DMS53 treated with DMSO at 0.1 percent for 48 hours (cell line): ENCODE measurements at regions not wholly inside any gene's neighbourhood (a gene's known extent, or its start where the extent isn't known, plus 50 kb on each side); places are given as distances from the start of the nearest gene placed in this dataset.
A peak's percentile ranks its signal among the peaks of the same experiment; 100 is the strongest.
"Not testable (repeated sequence)": the region's sequence is repeated elsewhere in the genome, so short reads cannot be mapped to it uniquely, and the experiment has no call there.

Experiments used
- DNase-seq: peaks from one replicate; lab custom pipeline; 2025; ENCODE audit not compliant: unreplicated experiment; lab: John Stamatoyannopoulos, UW

GRCh38 chr6:140041571-140042332 lies 667.3 kb upstream of the CITED2 start:
- no peak for DNase-seq

- no peak for DNase-seq
Measured at GRCh38 chr6:140041056-140041455, 666.6 kb upstream of the CITED2 start.

GRCh38 chr6:140040396-140040795 lies 665.9 kb upstream of the CITED2 start:
- no peak for DNase-seq

GRCh38 chr6:140039364-140039763 lies 664.9 kb upstream of the CITED2 start:
- DNase-seq: no peak

- no peak for DNase-seq
Measured at GRCh38 chr6:140036196-140036595, 661.7 kb upstream of the CITED2 start.

GRCh38 chr6:140032189-140032588 lies 657.7 kb upstream of the CITED2 start:
- no peak for DNase-seq

GRCh38 chr6:140029551-140029950 lies 655.1 kb upstream of the CITED2 start:
- DNase-seq: no peak

- no peak for DNase-seq
Measured at GRCh38 chr6:140027219-140027618, 652.8 kb upstream of the CITED2 start.

- DNase-seq: no peak
Measured at GRCh38 chr6:140026546-140026945, 652.1 kb upstream of the CITED2 start.

- DNase-seq: no peak
Measured at GRCh38 chr6:140025171-140025570, 650.7 kb upstream of the CITED2 start.

GRCh38 chr6:140020207-140020791 lies 645.9 kb upstream of the CITED2 start:
- DNase-seq: no peak

GRCh38 chr6:140018588-140018987 lies 644.1 kb upstream of the CITED2 start:
- DNase-seq: no peak

- DNase-seq: no peak
Measured at GRCh38 chr6:140017470-140017869, 643.0 kb upstream of the CITED2 start.

GRCh38 chr6:140012150-140012549 lies 637.7 kb upstream of the CITED2 start:
- no peak for DNase-seq

- DNase-seq: no peak
Measured at GRCh38 chr6:140011537-140011936, 637.1 kb upstream of the CITED2 start.

- DNase-seq: peak; percentile 19
Measured at GRCh38 chr6:140009286-140009685, 634.8 kb upstream of the CITED2 start.

- no peak for DNase-seq
Measured at GRCh38 chr6:140007525-140007924, 633.1 kb upstream of the CITED2 start.

GRCh38 chr6:140003217-140003616 lies 628.8 kb upstream of the CITED2 start:
- DNase-seq: no peak

- DNase-seq: no peak
Measured at GRCh38 chr6:140002396-140003022, 628.1 kb upstream of the CITED2 start.

- no peak for DNase-seq
Measured at GRCh38 chr6:140001821-140002341, 627.4 kb upstream of the CITED2 start.

- no peak for DNase-seq
Measured at GRCh38 chr6:140001005-140001404, 626.6 kb upstream of the CITED2 start.

- not testable (repeated sequence) for DNase-seq
Measured at GRCh38 chr6:139999661-140000060, 625.2 kb upstream of the CITED2 start.
